ENCODE measurements at regions not wholly inside any gene's neighbourhood (a gene's known extent, or its start where the extent isn't known, plus 50 kb on each side); places are given as distances from the start of the nearest gene placed in this dataset.
"Not testable (repeated sequence)": the region's sequence is repeated elsewhere in the genome, so short reads cannot be mapped to it uniquely, and the experiment has no call there.

GRCh38 chr9:63912451-63912850, 1372.6 kb downstream of the FOXD4L5 start:
- not testable (repeated sequence) for DNase-seq (ENCODE audit: low read depth in 4 of 4, low spot score in 3 of 4)

GRCh38 chr9:63909076-63909475, 1375.9 kb downstream of the FOXD4L5 start:
- DNase-seq (ENCODE audit: low read depth in 4 of 4, low spot score in 3 of 4) = not testable (repeated sequence)

- DNase-seq (ENCODE audit: low read depth in 4 of 4, low spot score in 3 of 4) = not testable (repeated sequence)
Observed at GRCh38 chr9:63899637-63900190, 1385.3 kb downstream of the FOXD4L5 start.

- not testable (repeated sequence) for DNase-seq (ENCODE audit: low read depth in 4 of 4, low spot score in 3 of 4)
Observed at GRCh38 chr9:63881386-63881785, 1403.6 kb downstream of the FOXD4L5 start.

GRCh38 chr9:63876380-63876779, 1408.6 kb downstream of the FOXD4L5 start:
- not testable (repeated sequence) for DNase-seq (ENCODE audit: low read depth in 4 of 4, low spot score in 3 of 4)

GRCh38 chr9:63859475-63860215, 1425.4 kb downstream of the FOXD4L5 start:
- DNase-seq (ENCODE audit: low read depth in 4 of 4, low spot score in 3 of 4) = no peak

GRCh38 chr9:63859090-63859474, 1425.9 kb downstream of the FOXD4L5 start:
- DNase-seq (ENCODE audit: low read depth in 4 of 4, low spot score in 3 of 4) = not testable (repeated sequence)

GRCh38 chr9:63853140-63853751, 1431.8 kb downstream of the FOXD4L5 start:
- DNase-seq (ENCODE audit: low read depth in 4 of 4, low spot score in 3 of 4) = not testable (repeated sequence)

GRCh38 chr9:63824804-63825203, 1460.2 kb downstream of the FOXD4L5 start:
- not testable (repeated sequence) for DNase-seq (ENCODE audit: low read depth in 4 of 4, low spot score in 3 of 4)

GRCh38 chr9:63823375-63824201, 1461.4 kb downstream of the FOXD4L5 start:
- not testable (repeated sequence) for DNase-seq (ENCODE audit: low read depth in 4 of 4, low spot score in 3 of 4)

GRCh38 chr9:63822615-63823374, 1462.2 kb downstream of the FOXD4L5 start:
- DNase-seq (ENCODE audit: low read depth in 4 of 4, low spot score in 3 of 4) = not testable (repeated sequence)

- not testable (repeated sequence) for DNase-seq (ENCODE audit: low read depth in 4 of 4, low spot score in 3 of 4)
Observed at GRCh38 chr9:63821293-63821692, 1463.7 kb downstream of the FOXD4L5 start.

GRCh38 chr9:63820882-63821281, 1464.1 kb downstream of the FOXD4L5 start:
- DNase-seq (ENCODE audit: low read depth in 4 of 4, low spot score in 3 of 4) = not testable (repeated sequence)

GRCh38 chr9:63820383-63820782, 1464.6 kb downstream of the FOXD4L5 start:
- not testable (repeated sequence) for DNase-seq (ENCODE audit: low read depth in 4 of 4, low spot score in 3 of 4)

- DNase-seq (ENCODE audit: low read depth in 4 of 4, low spot score in 3 of 4) = peak in 1 of 4 donors; percentile 4
Observed at GRCh38 chr9:63817622-63818518, 1467.1 kb downstream of the FOXD4L5 start.

- DNase-seq (ENCODE audit: low read depth in 4 of 4, low spot score in 3 of 4) = peak; percentile 64 to 72 (median 71)
Observed at GRCh38 chr9:63816751-63817621, 1468.0 kb downstream of the FOXD4L5 start.

GRCh38 chr9:63814970-63815669, 1469.9 kb downstream of the FOXD4L5 start:
- not testable (repeated sequence) for DNase-seq (ENCODE audit: low read depth in 4 of 4, low spot score in 3 of 4)

Measured in left renal pelvis (tissue), 4 donors.